ENCODE measurements at regions not wholly inside any gene's neighbourhood (a gene's known extent, or its start where the extent isn't known, plus 50 kb on each side); places are given as distances from the start of the nearest gene placed in this dataset.
"Not testable (repeated sequence)": the region's sequence is repeated elsewhere in the genome, so short reads cannot be mapped to it uniquely, and the experiment has no call there.

DNA sequence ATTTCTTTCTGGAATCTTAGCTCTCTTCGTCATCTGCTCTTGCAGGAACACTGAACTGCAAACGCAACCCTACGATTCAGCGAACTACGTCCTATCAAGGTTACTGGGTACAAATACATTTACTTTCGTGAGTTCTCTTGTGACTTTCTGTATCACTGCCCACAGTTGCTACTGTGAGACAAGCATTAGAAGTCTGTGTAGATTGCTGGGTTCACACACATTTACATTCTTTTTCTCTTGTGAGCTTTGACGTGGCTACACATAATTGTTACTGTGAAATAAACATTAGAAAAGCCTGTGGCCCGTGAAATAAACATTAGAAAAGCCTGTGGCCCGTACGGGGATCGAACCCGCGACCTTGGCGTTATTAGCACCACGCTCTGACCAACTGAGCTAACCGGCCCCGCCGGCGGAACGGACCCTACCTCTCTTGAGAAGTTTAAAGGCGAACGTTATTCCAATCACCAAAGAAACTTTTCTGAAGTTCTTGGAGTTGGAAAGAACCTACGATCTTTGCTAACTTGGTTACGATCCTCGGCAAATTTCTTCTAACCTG, 61.2 kb upstream of the ZNF322 start:
- DNase-seq (ENCODE audit: low spot score), result not testable (repeated sequence)

DNA sequence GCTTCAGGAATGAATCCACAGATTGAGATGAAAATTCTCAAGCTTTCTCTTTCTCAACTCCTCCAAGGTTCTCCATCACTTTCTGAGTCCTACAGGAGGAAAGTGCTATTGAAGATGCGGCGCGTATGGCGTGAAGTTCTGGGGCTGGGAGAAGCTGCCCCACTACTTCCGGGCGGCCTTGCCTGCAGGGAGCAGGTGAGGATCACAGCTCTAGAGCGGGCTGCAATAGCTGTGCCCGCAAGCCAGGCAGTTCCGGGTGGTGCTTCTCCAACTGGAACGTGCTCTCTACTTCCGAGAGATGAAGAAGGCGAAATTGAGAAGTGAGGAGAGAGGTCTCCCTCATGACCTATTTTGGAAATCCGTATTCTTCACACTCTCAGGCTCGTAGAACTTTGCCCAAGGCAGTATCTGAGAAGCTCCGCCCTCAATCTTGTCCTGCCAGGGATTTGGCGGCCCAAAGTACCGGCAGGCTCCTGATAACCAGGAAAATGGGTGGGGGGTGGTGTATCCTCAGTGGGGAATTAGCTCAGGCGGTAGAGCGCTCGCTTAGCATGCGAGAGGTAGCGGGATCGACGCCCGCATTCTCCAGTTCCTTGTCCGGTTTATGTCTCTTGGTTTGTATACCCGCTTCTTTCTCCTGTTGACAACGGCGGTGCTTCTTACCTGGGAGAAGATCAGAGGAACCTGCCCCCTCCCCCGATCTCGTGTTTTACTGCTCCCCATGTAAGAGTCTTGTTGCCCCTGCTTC, 70.6 kb upstream of the ZNF322 start:
- not testable (repeated sequence) for DNase-seq (ENCODE audit: low spot score)

DNA sequence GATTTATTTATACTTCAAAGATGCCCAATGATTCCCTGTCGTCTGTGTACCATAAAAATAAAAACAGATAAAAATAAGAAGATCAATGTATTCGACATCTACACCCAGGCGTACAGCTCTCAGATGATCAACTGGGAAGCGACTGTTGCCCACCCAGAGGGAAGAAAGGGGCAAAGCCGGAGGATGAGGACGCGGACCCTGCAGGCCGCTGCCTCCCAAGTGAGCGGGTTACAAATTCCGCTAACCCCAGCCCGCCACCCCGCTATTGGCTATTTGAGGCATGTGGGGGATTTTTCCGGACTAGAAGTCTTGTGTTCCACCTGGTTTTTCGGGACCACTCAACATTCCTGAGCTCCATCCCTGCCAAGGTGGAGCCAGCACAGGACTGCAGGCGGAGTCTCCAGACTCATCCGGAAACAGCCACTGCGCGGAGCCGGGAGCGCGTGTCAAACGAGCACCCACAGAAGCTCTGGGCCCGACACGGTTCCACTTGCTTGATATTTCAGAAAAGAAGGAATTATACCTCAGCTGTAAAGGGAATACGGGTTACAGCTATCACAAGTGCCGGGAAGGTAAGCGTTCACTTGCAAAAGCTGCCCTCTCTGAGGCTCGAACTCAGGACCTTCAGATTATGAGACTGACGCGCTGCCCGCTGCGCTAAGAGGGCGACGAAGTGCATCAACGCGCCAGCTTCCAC, 75.4 kb upstream of the ZNF322 start:
- not testable (repeated sequence) for DNase-seq (ENCODE audit: low spot score)

DNA sequence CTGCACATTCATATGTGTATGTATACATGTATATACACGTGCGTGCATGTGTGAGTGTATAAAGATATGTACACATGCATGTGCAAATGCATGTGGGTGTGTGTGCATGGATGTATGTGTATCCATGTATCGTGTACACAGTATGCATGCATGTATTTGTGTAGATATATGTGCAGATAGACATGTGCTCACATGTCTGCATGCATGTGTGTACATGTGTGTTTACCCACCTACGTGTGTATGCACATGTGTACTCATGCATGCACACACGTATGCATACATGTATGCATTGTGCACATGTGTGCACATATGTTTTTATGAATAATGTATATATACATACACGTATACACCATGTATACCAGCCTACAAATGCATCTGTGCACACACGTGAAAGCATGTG, 80.3 kb upstream of the ZNF322 start:
- DNase-seq (ENCODE audit: low spot score), result no peak

DNA sequence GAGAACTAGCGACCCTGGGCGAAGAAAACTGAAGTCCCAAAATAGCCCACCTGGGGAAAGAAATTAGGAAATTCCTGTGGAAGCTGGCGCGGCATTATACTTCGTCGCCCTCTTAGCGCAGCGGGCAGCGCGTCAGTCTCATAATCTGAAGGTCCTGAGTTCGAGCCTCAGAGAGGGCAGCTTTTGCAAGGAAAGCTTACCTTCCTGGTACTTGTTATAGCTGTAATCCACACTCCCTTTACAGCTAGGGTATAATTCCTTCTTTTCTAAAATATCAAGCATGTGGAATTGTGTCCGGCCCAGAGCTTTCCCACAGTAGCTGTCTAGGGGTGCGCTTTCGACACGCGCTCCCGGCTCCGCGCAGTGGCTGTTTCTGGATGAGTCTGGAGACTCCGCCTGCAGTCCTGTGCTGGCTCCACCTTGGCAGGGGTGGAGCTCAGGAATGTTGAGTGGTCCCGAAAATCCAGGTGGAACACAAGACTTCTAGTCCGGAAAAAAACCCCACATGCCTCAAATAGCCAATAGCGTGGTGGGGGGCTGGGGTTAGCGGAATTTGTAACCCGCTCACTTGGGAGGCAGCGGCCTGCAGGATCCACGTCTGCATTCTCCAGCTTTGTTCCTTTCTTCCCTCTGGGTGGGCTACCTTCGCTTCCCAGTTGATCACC, 83.7 kb upstream of the ZNF322 start:
- no peak for DNase-seq (ENCODE audit: low spot score)

DNA sequence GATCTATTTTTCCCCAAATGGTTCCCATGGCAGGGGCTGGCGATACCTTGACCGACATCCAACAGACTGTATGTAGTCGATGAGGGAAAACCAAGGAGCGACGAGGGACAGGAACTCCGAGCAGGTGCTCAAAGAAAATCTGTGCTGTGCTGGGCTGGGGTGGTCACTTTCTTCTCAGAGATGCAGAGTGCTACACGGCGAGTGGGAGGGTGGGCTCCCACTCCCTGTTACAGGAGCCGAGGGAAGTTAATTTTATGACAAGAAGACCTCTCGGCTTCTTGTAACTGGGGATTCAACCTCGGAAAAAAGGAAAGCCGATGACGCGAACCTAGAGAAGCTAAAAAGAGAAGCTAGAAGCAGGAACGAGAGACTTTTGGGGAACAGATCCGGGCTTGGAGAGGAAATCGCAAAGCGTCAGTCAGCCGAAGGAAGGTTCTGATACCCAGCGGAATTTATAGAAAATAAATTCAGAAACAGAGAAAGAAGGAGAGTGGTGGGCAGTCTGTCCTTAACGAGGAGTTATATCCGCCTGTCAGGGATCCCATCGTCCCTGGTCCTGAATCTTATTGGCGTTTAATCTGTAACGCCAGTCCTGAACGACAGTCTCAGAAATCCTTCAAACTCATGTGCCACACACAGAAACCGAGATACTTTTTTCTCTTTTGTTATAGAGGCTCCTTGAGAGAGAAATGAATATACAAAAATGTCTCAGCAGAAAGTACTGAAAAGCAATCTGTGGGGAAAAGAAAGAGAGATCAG, 84.6 kb upstream of the ZNF322 start:
- no peak for DNase-seq (ENCODE audit: low spot score)

DNA sequence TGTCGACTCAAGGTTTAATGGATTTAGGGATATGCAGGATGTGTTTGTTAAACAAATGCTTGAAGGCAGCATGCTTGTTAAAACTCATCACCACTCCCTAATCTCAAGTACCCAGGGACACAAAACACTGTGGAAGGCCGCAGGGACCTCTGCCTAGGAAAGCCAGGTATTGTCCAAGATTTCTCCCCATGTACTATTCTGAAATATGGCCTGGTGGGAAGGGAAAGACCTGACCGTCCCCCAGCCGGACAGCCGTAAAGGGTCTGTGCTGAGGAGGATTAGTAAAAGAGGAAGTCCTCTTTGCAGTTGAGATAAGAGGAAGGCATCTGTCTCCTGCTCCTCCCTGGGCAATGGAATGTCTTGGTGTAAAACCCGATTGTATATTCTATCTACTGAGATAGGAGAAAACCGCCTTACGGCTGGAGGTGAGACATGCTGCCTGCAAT, 85.3 kb upstream of the ZNF322 start:
- DNase-seq (ENCODE audit: low spot score), result not testable (repeated sequence)

DNA sequence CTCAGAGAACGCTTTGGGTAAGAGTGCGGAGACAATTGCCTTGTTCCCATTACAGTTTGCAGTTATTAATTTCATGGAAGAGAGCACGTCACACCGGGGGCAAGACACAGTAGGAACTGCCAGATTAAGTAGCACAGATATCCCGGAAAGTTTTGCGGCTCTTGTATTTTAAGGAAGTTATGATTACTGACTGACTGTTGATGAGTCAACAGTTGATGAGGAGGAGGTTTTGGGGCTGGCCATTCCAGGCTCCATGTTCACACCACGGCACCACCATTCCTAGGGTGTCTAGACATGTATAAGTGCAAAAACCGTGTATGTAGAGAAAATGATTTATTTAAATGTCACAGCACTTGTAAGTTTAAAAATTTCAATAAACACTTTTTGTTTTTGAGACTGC, 86.4 kb upstream of the ZNF322 start:
- DNase-seq (ENCODE audit: low spot score), result not testable (repeated sequence)

DNA sequence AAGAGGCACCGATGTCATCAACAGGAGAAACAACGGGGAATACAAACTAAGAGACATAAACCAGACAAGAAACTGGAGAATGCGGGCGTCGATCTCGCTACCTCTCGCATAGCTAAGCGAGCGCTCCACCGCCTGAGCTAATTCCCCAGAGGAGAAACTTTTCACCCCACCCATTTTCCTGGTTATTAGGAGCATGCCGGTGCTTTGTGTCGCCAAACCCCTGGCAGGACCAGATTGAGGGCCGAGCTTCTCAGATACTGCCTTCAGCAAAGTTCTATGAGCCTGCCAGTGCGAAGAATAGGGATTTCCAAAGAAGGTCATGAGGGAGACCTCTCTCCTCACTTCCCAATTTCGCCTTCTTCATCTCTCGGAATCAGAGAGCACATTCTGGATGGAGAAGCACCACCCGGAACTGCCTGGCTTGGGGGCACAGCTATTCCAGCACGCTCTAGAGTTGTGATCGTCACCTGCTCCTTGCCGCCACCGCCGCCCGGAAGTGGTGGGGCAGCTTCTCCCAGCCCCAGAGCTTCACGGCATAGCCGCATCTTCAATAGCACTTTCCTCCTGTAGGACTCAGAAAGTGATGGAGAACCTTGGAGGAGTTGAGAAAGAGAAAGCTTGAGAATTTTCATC, 89.7 kb upstream of the ZNF322 start:
- not testable (repeated sequence) for DNase-seq (ENCODE audit: low spot score)

DNA sequence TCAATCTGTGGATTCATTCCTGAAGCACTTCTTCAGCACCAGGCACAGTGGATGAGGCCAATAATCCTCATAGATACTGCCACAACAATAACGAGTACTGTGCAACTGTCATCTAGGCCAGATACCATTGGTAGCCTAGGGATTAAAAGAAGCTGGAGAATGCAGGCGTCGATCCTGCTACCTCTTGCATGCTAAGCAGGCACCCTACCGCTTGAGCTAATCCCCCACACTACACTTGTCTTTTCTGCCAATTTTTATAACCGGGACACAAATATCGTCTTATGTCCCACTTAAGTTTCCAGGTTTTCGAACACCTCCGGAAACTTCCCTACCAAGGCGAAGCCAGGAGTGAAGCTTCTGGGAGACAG, 90.2 kb upstream of the ZNF322 start:
- not testable (repeated sequence) for DNase-seq (ENCODE audit: low spot score)

DNA sequence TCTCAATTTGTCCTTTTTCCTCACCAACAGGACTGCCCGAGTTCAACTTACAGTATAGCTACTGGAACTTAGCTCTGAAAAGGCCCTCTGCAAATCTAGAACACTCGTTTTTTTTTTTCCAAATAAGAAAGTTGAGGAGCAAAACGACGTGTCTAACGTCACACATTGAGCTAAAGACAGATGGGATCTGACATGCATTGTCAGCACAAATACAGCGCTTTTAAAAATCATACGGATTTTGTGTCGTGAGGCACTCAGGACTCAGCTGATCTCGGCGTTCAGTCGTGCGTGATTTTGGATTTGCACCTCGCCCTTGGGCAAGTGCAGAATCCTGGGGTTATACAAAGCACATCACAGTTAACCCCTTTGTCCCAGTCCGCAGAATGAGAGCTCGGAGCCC, 94.7 kb upstream of the ZNF322 start:
- DNase-seq (ENCODE audit: low spot score), result no peak

DNA sequence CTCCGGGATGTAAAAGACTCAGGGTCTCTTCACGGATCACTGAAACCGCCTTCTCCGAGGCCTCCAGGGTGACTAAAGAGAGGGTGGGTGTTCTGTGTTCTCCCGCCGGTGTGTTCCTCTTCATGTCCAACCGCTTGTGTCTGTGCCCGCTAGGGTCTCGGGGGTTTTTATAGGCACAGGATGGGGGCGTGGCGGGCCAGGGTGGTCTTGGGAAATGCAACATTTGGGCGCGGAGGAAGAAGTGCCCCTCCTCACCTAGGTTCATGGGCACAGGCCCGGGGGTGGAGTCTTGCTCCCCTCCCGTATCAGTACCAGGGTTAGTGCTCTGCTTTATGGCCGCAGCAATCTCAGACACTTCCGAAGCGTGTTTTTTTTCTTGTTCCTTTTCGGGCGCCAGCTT, 95.3 kb upstream of the ZNF322 start:
- not testable (repeated sequence) for DNase-seq (ENCODE audit: low spot score)

DNA sequence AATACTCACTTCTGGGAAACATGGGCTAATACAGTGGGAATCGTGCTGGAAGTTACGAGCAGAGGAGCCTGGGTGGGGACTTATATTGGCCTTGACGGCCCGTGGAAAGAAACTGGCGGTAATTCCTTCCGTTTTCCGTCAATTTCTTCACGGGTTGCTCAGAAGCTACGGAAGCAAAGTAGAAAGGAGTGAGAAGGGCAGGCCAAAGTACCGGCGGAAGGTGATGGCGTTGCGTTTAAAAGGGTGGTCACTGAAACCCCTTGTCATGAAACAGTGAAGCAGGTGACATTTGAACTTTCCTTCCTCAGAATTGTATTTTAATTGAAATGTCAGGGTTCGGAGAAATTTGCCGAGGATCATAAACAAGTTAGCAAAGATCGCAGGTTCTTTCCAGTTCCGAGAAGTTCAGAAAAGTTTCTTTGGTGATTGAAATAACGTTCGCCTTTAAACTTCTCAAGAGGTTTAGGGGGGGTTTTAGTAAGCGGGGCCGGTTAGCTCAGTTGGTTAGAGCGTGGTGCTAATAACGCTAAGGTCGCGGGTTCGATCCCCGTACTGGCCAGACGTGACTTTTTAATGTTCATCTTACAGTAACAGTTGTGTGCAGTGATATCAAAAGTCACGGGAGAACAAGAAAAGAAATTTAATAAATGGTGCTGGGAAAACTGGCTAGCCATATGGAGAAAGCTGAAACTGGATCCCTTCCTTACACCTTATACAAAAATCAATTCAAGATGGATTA, 96.7 kb upstream of the ZNF322 start:
- DNase-seq (ENCODE audit: low spot score), result not testable (repeated sequence)

DNA sequence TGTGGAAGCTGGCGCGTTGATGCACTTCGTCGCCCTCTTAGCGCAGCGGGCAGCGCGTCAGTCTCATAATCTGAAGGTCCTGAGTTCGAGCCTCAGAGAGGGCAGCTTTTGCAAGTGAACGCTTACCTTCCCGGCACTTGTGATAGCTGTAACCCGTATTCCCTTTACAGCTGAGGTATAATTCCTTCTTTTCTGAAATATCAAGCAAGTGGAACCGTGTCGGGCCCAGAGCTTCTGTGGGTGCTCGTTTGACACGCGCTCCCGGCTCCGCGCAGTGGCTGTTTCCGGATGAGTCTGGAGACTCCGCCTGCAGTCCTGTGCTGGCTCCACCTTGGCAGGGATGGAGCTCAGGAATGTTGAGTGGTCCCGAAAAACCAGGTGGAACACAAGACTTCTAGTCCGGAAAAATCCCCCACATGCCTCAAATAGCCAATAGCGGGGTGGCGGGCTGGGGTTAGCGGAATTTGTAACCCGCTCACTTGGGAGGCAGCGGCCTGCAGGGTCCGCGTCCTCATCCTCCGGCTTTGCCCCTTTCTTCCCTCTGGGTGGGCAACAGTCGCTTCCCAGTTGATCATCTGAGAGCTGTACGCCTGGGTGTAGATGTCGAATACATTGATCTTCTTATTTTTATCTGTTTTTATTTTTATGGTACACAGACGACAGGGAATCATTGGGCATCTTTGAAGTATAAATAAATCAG, 106.8 kb upstream of the ZNF322 start:
- DNase-seq (ENCODE audit: low spot score), result not testable (repeated sequence)

DNA sequence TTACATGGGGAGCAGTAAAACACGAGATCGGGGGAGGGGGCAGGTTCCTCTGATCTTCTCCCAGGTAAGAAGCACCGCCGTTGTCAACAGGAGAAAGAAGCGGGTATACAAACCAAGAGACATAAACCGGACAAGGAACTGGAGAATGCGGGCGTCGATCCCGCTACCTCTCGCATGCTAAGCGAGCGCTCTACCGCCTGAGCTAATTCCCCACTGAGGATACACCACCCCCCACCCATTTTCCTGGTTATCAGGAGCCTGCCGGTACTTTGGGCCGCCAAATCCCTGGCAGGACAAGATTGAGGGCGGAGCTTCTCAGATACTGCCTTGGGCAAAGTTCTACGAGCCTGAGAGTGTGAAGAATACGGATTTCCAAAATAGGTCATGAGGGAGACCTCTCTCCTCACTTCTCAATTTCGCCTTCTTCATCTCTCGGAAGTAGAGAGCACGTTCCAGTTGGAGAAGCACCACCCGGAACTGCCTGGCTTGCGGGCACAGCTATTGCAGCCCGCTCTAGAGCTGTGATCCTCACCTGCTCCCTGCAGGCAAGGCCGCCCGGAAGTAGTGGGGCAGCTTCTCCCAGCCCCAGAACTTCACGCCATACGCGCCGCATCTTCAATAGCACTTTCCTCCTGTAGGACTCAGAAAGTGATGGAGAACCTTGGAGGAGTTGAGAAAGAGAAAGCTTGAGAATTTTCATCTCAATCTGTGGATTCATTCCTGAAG, 111.6 kb upstream of the ZNF322 start:
- DNase-seq (ENCODE audit: low spot score), result not testable (repeated sequence)

DNA sequence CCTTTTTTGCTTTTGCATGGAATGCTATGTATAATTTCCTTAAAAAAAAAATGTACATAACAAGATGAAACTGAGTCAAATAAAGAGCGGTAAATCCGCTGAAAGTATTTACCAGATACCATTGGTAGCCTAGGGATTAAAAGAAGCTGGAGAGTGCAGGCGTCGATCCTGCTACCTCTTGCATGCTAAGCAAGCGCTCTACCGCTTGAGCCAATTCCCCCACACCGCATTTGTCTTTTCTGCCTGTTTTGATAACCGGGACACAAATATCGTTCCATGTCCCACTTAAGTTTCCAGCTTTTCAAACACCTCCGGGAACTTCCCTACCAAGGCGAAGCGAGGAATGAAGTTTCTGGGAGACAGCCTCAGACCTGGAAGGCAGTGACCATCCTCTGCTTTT, 113.9 kb upstream of the ZNF322 start:
- not testable (repeated sequence) for DNase-seq (ENCODE audit: low spot score)

DNA sequence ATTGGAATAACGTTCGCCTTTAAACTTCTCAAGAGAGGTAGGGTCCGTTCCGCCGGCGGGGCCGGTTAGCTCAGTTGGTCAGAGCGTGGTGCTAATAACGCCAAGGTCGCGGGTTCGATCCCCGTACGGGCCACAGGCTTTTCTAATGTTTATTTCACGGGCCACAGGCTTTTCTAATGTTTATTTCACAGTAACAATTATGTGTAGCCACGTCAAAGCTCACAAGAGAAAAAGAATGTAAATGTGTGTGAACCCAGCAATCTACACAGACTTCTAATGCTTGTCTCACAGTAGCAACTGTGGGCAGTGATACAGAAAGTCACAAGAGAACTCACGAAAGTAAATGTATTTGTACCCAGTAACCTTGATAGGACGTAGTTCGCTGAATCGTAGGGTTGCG, 121.0 kb upstream of the ZNF322 start:
- not testable (repeated sequence) for DNase-seq (ENCODE audit: low spot score)

DNA sequence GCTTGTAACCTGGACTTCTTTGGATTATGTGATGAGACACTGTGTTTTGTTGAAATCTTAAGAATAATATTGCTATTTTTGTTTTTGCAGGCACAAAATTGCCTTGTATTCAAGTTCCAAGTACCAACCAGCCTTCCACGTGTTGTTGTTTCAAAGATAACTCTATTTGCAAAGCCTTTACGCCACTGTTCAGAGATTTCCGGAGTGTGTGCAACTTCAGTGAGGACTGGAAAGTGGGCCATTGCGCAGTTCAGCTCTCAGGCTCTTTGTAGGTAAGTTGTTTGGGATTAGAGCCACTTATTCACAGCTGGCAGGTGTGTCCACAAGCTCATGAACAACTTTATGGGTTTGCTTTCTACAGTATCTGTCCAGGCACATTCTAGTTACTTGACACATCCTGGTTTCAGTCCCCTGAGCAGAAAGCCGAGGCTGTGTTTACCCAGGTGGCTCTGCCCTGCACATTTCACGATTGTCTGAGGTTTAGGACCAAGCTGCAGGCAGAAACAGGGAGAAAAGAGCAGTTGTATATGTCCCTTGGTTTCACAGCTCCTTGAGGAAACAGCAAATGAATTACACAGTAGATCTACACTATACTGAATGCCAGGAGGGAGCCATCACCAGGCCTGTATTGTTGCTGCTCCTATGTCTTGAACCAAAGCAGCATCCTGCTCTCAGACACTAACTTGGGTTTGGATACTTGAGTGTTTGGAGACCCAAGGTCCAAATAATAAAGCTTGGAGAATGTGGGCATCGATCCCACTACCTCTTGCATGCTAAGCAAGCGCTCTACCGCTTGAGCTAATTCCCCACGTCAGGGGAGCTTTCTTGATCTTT, 136.1 kb upstream of the ZNF322 start:
- not testable (repeated sequence) for DNase-seq (ENCODE audit: low spot score)

All from mucosa of gallbladder (tissue), 1 donor.